ENCODE measurements at regions not wholly inside any gene's neighbourhood (a gene's known extent, or its start where the extent isn't known, plus 50 kb on each side); places are given as distances from the start of the nearest gene placed in this dataset.

DNA sequence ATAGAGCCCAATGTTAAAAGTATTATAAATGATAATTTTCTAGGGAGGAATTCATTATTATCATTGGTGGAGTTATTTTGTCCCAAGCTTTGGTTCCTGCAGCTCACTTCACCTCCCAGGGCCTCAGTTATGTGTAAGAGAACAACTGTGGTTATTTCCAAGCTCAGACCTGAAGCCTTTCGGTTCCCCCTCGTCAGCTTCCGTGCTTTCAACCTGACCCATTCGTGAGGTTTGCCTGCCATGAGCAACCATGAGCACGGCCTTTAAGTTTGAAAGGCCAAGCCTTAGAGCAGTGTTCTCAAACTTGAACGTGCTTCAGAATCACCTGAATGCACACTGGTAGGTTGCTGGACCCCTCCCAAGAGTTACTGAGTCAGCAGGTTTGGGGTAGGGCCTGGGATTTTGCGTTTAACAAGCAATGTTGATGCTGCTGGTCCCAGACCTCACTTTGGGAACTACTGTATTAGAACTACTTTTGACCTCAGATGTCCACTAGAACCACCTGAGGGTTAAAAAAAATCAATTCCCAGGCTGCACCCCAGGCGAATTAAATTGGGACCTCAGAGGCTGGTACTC is 133.0 kb upstream of the PRMT8 start:
- H3K36me3 Mint-ChIP-seq (ENCODE audit: low read depth), result no peaks in the 10 kb centered on the region
- no peak for DNase-seq
- no peaks in the 10 kb centered on the region for H3K9me3 Mint-ChIP-seq (ENCODE audit: low read depth)
- no peak overlapping the region for H3K27ac Mint-ChIP-seq
- H3K27me3 Mint-ChIP-seq, result peaks cover 4% of the 10 kb centered on the region
- no peaks in the 10 kb centered on the region for H3K4me1 Mint-ChIP-seq
- CTCF ChIA-PET, result interaction anchor here (0.6 kb wide), 2 partner anchors 260 to 416 kb away, joined by 3 read pairs; no protein-coding TSS in a partner anchor
- ATAC-seq, result no peak
- POLR2A ChIA-PET, result no interaction called here
- intact Hi-C loops (cut with DNase I, micrococcal nuclease), result no loop called here
- no peak overlapping the region for H3K4me3 Mint-ChIP-seq

DNA sequence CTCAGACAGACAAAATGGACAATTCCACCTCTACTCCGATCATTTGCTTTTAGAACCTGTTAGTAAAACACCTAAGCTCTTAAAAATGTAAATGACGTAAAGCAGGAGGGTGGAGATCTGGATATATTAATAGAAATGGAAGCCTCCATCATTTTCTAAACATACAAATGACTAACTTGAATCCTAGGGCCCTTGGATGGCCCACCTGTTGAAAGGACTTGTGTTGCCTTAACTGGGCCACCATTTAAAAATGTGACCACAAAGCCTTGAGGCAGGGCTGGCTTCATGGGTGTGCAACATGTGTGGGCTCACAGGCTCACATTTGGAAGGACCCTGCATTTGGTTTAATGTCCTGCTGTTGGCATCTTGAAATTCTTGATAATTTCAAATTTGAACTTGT is 131.5 kb upstream of the PRMT8 start:
- no peaks in the 10 kb centered on the region for H3K36me3 Mint-ChIP-seq (ENCODE audit: low read depth)

DNA sequence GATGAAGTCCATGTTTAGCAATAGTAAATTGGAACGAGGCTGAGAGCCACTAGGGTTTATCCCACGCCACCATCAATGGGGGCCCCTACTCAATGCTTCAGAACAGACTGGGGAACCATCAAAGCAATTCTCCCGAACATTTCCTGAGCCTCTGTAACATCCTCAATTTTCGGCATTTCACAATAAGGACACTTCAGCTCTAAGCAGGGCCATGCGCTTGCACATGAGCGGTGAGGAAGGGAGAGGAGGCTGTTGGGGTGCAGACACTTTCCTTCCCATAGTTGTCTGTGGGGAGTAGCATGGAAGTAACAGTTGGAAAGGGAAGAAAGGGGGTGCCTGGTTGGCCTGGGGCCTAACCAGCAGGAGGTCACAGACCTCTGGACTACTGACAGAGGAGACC is 129.9 kb upstream of the PRMT8 start:
- Mint-ChIP-seq H3K4me3 (no peak overlapping the region), H3K9me3 (ENCODE audit: low read depth) (no peaks in the 10 kb centered on the region), H3K4me1 (no peaks in the 10 kb centered on the region), H3K36me3 (ENCODE audit: low read depth) (no peaks in the 10 kb centered on the region), H3K27me3 (peaks cover 25% of the 10 kb centered on the region), H3K27ac (no peak overlapping the region)
- intact Hi-C loops (cut with DNase I, micrococcal nuclease), result no loop called here
- ChIA-PET CTCF (no interaction called here), POLR2A (no interaction called here)
- ATAC-seq, result no peak
- DNase-seq, result no peak

More for the DNA sequence above, 131.5 kb upstream of the PRMT8 start:
- peaks cover 13% of the 10 kb centered on the region for H3K27me3 Mint-ChIP-seq
- no peak overlapping the region for H3K27ac Mint-ChIP-seq
- intact Hi-C loops (cut with DNase I, micrococcal nuclease), result no loop called here
- H3K4me1 Mint-ChIP-seq, result no peaks in the 10 kb centered on the region
- ChIA-PET CTCF (interaction anchor here (1.4 kb wide), 1 partner anchor 60 kb away, joined by 3 read pairs; no protein-coding TSS in a partner anchor), POLR2A (interaction anchor here (0.7 kb wide), 1 partner anchor 163 kb away, joined by 3 read pairs; no protein-coding TSS in a partner anchor)
- DNase-seq (no peak), ATAC-seq (no peak)
- no peaks in the 10 kb centered on the region for H3K9me3 Mint-ChIP-seq (ENCODE audit: low read depth)
- H3K4me3 Mint-ChIP-seq, result no peak overlapping the region

DNA sequence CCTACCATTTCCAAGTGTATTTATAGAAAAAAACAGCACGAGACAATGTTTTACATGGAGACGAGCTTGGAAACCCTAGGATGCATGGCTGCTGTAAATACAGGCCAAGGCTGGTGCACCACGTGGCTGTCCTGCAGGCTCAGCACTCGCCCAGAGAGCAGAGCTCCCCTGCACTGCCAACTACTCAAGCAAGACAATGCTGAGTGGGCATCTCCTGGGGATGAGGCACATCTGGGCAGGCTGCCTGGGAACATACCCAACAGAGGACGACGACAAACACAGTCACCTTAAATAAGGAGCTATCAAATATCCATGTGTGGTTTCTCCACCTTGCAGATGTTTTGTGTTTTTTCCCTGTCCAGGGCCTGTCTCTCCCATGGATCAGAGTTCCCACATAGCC is 128.3 kb upstream of the PRMT8 start:
- DNase-seq (no peak), ATAC-seq (no peak)
- intact Hi-C loops (cut with DNase I, micrococcal nuclease), result no loop called here
- ChIA-PET CTCF (no interaction called here), POLR2A (no interaction called here)
- H3K27me3 Mint-ChIP-seq, result peaks cover 25% of the 10 kb centered on the region
- no peaks in the 10 kb centered on the region for H3K36me3 Mint-ChIP-seq (ENCODE audit: low read depth)
- H3K9me3 Mint-ChIP-seq (ENCODE audit: low read depth), result no peaks in the 10 kb centered on the region
- no peak overlapping the region for H3K27ac Mint-ChIP-seq
- no peak overlapping the region for H3K4me3 Mint-ChIP-seq
- no peaks in the 10 kb centered on the region for H3K4me1 Mint-ChIP-seq

DNA sequence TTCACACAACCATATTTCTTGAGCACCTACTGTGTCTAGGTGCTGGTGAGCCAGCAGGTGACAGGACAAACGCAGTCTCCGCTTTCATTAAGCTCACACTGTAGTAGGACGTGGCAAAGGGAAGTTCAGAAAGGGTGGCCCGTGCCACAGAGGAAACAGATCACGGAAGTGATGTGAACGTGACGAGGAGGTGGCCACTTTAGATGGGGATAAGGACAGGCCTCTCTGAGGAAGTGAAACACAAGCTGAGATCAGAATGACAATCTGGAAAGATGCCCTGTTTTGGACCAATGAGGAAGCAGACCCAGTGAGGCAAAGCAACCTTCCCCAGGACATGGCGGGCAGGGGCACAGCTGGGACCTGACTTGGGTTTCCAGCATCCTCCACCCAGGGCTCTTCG is 127.4 kb upstream of the PRMT8 start:
- ChIA-PET POLR2A (no interaction called here), CTCF (interaction anchor here (0.7 kb wide), 1 partner anchor 203 kb away, joined by 3 read pairs; no protein-coding TSS in a partner anchor)
- ATAC-seq (no peak), DNase-seq (no peak)
- Mint-ChIP-seq H3K9me3 (ENCODE audit: low read depth) (no peaks in the 10 kb centered on the region), H3K27me3 (peaks cover 25% of the 10 kb centered on the region), H3K27ac (no peak overlapping the region), H3K4me3 (no peak overlapping the region), H3K4me1 (no peaks in the 10 kb centered on the region), H3K36me3 (ENCODE audit: low read depth) (no peaks in the 10 kb centered on the region)
- intact Hi-C loops (cut with DNase I, micrococcal nuclease), result no loop called here

DNA sequence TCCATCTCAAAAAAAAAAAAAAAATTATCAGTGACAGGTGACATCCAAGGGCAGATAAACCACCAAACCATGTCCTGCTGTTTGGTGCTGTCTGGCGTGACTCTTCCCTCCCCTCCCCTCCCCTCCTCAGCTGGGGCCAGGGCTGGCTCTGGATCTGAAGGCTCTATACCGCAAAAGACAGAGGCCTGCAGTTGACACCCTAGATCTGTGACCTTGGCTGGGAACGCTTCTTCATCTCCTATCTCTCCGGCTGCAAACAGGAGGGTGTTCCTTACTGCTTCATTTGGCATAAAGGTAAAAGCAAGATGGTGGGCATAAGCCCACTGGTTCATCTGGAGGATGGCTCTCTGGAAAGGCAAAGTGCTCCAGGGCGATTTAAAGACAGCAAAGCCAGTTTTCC is 126.8 kb upstream of the PRMT8 start:
- H3K4me1 Mint-ChIP-seq, result no peaks in the 10 kb centered on the region
- CTCF ChIA-PET, result no interaction called here
- no peak for DNase-seq
- H3K4me3 Mint-ChIP-seq, result no peak overlapping the region
- no peak for ATAC-seq
- H3K36me3 Mint-ChIP-seq (ENCODE audit: low read depth), result no peaks in the 10 kb centered on the region
- H3K27me3 Mint-ChIP-seq, result peaks cover 21% of the 10 kb centered on the region
- H3K27ac Mint-ChIP-seq, result no peak overlapping the region
- POLR2A ChIA-PET, result no interaction called here
- intact Hi-C loops (cut with DNase I, micrococcal nuclease), result no loop called here
- no peaks in the 10 kb centered on the region for H3K9me3 Mint-ChIP-seq (ENCODE audit: low read depth)

DNA sequence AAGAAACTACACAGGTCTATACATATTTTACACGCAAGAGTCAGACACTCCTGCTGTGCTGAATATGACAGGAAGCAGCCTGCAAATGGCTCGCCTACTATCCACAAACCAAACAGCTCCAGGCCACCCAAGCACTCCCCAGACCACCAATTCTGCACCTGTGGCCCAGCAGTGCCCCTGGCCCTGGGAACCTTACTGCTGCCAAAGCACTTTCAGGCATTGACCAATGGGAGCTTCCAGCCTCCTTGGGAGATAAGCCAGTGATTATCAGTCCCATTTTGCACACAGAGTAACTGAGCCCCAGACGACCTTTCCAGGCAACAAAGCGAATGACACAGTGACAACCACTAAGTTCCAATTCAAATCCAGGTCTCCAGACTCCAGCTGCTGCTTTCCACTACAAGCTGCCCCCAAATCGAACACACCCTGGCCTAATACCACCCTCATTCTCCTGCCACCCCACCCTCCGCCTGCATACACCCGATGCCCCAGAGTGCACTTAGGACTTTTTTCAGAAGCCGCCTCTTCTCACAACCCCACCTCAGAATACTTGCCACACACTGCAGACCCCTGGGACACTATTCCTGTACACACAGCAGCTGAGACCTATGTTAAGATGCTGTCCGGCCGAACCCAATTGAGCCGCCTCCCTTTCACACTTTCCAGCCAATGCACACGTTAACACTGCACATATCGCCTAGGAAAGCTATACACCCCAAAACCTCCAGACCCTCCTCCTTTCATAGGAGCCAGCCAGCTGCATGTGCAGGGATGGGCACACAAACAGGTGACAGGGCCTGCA is 126.1 kb upstream of the PRMT8 start:
- intact Hi-C loops (cut with DNase I, micrococcal nuclease), result no loop called here
- H3K36me3 Mint-ChIP-seq (ENCODE audit: low read depth), result no peaks in the 10 kb centered on the region
- H3K9me3 Mint-ChIP-seq (ENCODE audit: low read depth), result no peaks in the 10 kb centered on the region
- ChIA-PET CTCF (interaction anchor here (1.1 kb wide), 1 partner anchor 12 kb away, joined by 3 read pairs; no protein-coding TSS in a partner anchor), POLR2A (no interaction called here)
- ATAC-seq (no peak), DNase-seq (no peak)
- peaks cover 21% of the 10 kb centered on the region for H3K27me3 Mint-ChIP-seq
- H3K4me3 Mint-ChIP-seq, result no peak overlapping the region
- no peaks in the 10 kb centered on the region for H3K4me1 Mint-ChIP-seq
- H3K27ac Mint-ChIP-seq, result no peak overlapping the region

DNA sequence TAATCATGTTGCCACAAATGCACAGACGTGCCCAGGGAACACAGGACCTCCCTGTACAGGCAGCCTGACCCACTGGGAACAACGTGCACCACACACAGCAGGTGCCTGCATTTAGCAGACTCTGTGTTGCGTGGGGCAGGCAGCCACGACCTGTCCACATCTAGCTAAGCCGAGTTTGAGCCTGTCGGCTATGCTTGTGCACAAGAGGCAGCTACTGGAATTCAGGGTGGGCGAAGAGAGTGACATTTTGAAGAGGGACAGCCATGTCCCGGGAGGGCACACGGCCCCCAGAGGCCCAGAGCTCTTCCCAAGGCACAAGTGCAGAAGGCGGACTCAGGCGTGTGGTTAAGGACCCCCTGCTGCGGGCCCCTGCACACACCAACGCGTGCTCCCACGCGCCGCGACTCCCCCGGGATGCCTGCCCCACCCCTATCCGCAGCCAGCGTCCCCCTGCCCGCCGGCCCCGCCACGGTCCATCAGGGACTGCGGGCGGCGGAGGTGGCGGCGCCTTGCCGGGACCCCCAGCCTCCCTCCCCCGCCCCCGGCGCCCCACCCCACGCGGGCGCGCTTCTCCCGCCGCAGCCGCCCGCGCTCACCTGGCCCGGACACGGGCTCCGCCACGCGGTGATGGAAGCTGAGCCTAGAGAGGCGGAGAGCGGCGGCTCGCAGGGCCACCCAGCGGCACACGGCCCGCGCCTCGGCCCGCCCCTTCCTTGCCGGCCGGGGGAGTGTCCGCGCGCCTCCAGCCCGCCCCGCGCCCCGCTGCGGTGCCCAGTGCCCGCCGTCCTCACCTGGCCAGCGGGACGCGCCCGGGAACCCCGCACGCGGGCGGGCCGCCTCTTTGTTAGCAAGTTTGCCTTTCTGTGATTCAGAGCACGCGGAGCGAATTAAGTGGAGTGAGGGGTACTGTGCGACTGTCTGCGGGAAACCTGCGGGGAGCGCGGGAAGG is 125.3 kb upstream of the PRMT8 start:
- Mint-ChIP-seq H3K4me3 (no peak overlapping the region), H3K27me3 (peaks cover 21% of the 10 kb centered on the region), H3K36me3 (ENCODE audit: low read depth) (no peaks in the 10 kb centered on the region), H3K4me1 (no peaks in the 10 kb centered on the region), H3K9me3 (ENCODE audit: low read depth) (no peaks in the 10 kb centered on the region), H3K27ac (no peak overlapping the region)
- peak; percentile 9 for DNase-seq
- ATAC-seq, result no peak
- POLR2A ChIA-PET, result no interaction called here
- CTCF ChIA-PET, result interaction anchor here (1.1 kb wide), 1 partner anchor 12 kb away, joined by 3 read pairs; no protein-coding TSS in a partner anchor
- intact Hi-C loops (cut with DNase I, micrococcal nuclease), result no loop called here

DNA sequence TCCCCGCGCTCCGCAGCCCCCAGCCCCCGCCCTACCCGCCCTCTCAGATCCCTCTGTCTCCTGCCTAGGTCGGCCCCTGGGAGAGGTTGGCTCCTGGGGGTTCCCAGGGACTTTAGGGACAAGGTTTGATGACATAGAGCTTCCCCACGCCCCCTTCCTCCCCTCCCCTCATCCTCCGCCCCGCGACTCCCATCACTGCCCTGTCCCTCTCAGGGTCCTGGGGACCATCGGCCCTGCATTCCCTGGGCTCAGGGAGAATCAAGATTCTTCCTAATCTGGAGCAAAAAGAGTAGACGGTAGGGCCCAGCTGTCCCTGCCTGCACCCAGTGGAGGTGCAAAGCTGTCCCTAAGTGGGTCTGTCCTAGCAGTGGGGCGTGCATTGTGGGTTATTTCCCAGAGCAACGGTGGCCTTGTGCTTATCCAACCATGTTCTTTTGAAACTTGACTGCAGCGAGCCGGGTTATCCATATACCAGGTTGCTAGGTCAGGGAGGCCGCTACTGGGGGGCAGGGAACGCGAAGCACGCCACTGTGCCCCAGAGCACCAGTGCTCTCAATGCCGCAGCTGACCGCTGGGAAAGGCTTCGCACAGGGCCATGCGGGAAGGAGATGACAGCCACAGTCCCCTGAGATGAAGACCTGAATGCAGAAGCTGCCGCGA is 124.4 kb upstream of the PRMT8 start:
- DNase-seq, result no peak
- no peak for ATAC-seq
- Mint-ChIP-seq H3K4me1 (no peaks in the 10 kb centered on the region), H3K27ac (no peak overlapping the region), H3K27me3 (peaks cover 21% of the 10 kb centered on the region), H3K9me3 (ENCODE audit: low read depth) (no peaks in the 10 kb centered on the region), H3K4me3 (no peak overlapping the region), H3K36me3 (ENCODE audit: low read depth) (no peaks in the 10 kb centered on the region)
- intact Hi-C loops (cut with DNase I, micrococcal nuclease), result no loop called here
- ChIA-PET POLR2A (no interaction called here), CTCF (no interaction called here)

DNA sequence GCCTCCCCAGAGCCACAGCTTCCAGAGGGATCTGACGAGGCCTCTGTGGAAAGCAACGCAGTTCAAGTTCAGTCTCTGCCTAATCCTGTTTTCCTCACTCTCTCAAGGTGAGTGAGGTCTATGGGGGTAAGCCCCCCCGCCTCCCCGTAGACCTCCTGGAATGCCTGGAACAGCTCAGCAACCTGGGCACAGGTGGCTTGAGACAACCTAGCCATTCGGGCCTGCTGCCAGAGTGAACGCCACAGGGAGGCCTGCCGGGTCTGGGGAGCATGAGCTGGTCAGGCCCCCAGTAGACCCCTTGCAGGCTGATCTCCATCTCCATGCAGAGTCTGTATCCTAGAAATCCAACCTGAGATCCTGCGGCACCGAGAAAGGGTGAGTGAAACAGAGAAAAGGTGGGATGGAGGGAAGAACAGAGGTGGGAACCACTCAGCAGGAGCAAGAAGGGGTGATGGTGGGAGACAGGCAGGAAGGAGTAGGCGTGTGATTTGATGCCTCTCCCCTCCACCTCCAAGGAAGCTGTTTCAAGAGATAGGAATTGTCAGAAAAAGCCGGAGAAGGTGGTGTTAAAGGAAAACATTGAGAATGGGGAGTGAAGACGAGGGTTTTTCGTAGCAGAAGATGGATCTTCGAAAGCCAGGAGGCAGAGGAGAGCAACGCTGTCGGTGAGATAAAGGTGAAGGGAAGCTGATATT is 123.1 kb upstream of the PRMT8 start:
- CTCF ChIA-PET, result no interaction called here
- intact Hi-C loops (cut with DNase I, micrococcal nuclease), result no loop called here

DNA sequence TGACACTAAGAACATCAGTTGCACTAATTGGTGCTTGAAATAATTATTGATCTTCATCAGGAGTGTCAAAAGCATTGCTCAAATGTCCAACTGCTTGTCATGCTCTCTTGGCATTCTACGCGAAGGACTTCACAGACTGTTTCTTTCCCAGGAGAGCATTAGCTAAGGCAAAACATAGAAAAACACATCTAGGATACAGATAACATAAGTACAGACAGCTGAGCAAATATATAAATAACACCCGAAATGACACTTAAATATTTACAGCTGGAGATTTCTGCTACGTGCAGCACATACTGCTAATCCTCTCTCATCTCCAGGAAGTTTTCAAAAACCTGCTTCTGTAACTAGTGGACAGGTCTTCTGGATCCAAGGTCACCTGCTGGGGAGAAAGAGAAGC is 120.0 kb upstream of the PRMT8 start:
- H3K4me1 Mint-ChIP-seq, result no peaks in the 10 kb centered on the region
- intact Hi-C loops (cut with DNase I, micrococcal nuclease), result no loop called here
- no peaks in the 10 kb centered on the region for H3K36me3 Mint-ChIP-seq (ENCODE audit: low read depth)
- DNase-seq (no peak), ATAC-seq (no peak)
- CTCF ChIA-PET, result interaction anchor here (0.6 to 1.2 kb wide), 3 partner anchors 70 to 426 kb away, joined by 3 to 4 read pairs (median 3); no protein-coding TSS in a partner anchor
- POLR2A ChIA-PET, result no interaction called here
- H3K9me3 Mint-ChIP-seq (ENCODE audit: low read depth), result no peaks in the 10 kb centered on the region
- H3K27me3 Mint-ChIP-seq, result peaks cover 2% of the 10 kb centered on the region
- no peak overlapping the region for H3K27ac Mint-ChIP-seq
- no peak overlapping the region for H3K4me3 Mint-ChIP-seq

More for the DNA sequence above, 123.1 kb upstream of the PRMT8 start:
- Mint-ChIP-seq H3K4me1 (no peaks in the 10 kb centered on the region), H3K27me3 (peaks cover 23% of the 10 kb centered on the region), H3K27ac (no peak overlapping the region), H3K36me3 (ENCODE audit: low read depth) (no peaks in the 10 kb centered on the region), H3K9me3 (ENCODE audit: low read depth) (no peaks in the 10 kb centered on the region), H3K4me3 (no peak overlapping the region)
- POLR2A ChIA-PET, result no interaction called here
- DNase-seq, result no peak
- ATAC-seq, result no peak
